Stimulated activated CD4-positive, alpha-beta T cell treated with anti-CD3 and anti-CD28 coated beads, TNF-alpha, amount 100 ng/mL, for 24 hours (primary cell): ENCODE measurements at regions not wholly inside any gene's neighbourhood (a gene's known extent, or its start where the extent isn't known, plus 50 kb on each side); places are given as distances from the start of the nearest gene placed in this dataset.
"Not testable (repeated sequence)": the region's sequence is repeated elsewhere in the genome, so short reads cannot be mapped to it uniquely, and the experiment has no call there.

Source experiments
- DNase-seq, 3 experiments: peaks; one replicate each; pipeline ENCODE4 v3.0.0-alpha.2; 2020; ENCODE audit warnings: low read depth in 3 of 3

GRCh38 chr7:114181280-114181679 is 233.3 kb upstream of the FOXP2 start:
- DNase-seq: no peak

- DNase-seq: no peak
Observed at GRCh38 chr7:114180556-114181266, 233.9 kb upstream of the FOXP2 start.

DNA sequence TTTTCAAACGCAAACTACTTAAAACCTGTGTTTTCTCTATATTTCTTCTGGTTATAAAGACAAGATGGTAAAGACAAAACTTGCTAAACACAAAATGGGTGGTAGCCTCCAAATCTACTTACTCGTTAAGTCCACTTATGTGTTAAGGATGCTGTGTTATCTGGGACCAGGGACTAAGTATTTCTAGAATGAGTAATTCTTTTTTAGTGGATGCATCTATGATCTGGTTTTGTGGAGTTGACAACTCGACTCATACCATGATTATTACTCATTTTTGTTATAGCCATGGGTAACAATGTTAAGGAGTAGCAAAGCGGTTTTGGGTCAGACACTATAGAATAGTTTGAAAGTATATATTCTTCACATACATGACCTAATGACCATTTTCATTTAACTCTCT is 239.5 kb upstream of the FOXP2 start:
- DNase-seq: no peak

- no peak for DNase-seq
Observed at GRCh38 chr7:114173170-114173890, 241.3 kb upstream of the FOXP2 start.

DNA sequence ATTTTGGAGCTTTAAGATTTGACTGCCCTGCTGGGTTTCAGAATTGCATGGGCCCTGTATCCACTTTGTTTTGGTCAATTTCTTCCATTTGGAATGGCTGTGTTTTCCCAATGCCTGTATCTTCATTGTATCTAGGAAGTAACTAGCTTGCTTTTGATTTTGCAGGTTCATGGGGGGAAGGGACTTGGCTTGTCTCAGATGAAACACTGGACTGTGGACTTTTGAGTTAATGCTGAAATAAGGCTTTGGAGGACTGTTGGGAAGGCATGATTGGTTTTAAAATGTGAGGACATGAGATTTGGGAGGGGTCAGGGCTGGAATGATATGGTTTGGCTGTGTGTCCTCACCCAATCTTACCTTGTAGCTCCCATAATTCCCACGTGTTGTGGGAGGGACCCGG is 245.2 kb upstream of the FOXP2 start:
- not testable (repeated sequence) for DNase-seq

- no peak for DNase-seq
Observed at GRCh38 chr7:114160925-114161324, 242.1 kb upstream of the PPP1R3A start.

- no peak for DNase-seq
Observed at GRCh38 chr7:114158854-114159253, 240.0 kb upstream of the PPP1R3A start.

- no peak for DNase-seq
Observed at GRCh38 chr7:114158275-114158674, 239.5 kb upstream of the PPP1R3A start.

GRCh38 chr7:114156178-114156577 is 237.4 kb upstream of the PPP1R3A start:
- no peak for DNase-seq

- no peak for DNase-seq
Observed at GRCh38 chr7:114155116-114156110, 236.6 kb upstream of the PPP1R3A start.

- no peak for DNase-seq
Observed at GRCh38 chr7:114153700-114154099, 234.9 kb upstream of the PPP1R3A start.

DNA sequence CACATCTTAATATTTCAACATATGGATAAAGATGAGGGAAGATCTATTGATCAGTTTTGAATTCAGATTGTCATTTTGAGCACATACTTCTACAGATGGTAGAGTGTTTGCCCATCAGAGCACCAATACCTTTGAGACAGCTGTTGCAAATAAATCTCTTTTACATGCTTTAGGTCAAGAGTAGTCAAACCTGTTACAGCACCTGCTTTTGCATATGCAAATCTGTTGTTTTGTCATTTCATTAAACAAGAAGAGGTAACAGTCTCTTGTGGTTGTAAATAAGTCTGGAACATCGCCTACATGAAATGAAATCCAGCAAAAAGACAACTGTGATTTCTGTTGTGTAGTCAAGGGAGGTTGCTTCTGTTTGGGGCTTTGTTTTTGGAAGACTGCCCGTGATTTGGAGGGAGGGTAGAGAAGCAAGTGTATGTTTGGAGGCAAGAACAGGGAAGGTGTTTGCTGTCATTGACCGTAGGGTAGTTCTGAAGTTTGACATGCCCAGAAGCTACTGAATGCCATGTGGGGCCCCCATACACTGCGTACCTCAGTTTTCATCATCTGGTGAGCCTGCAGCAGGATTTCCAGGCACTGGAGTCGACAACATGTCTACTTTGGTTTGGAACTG is 233.6 kb upstream of the PPP1R3A start:
- no peak for DNase-seq

DNA sequence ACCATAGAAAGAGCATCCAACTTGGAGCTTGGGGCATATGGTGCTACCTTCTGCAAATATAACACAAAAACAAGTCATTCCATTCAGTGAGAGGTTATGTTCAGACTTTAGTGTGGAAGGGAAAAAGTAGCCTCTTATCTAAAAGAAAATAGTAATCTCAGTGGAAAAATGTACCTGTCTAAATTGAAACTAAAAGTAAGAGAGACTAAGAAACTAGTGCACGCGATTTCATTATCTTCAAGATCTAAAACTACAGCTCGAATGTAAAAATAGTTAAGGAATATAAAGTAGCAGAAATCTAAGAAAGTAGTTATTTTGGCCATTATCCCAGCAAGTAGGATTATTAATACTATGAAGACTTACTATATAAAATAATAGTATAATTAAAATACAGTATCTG is 233.0 kb upstream of the PPP1R3A start:
- DNase-seq: no peak

GRCh38 chr7:114150689-114151088 is 231.9 kb upstream of the PPP1R3A start:
- DNase-seq: no peak

GRCh38 chr7:114148779-114149178 is 230.0 kb upstream of the PPP1R3A start:
- DNase-seq: no peak

DNA sequence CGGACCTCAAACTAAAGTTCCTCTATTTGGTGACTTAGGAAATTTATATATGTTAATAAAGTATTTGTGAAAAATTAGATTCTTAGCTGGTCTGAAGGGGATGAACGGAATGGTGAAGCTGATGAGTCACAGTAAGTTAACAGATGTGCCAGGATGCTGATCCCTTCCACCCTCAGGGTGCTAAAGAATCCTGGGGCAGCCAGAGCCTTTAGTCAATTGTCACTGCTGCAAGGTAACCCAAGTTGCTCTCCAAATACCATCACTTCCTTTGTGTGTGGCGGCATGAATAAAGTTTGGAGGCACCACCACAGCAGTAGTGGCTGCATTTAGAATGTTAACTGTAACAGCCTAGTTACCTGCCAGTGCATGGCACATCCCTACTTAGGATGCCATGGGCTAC is 222.6 kb upstream of the PPP1R3A start:
- no peak for DNase-seq

GRCh38 chr7:114140561-114140960 is 221.8 kb upstream of the PPP1R3A start:
- DNase-seq: no peak

- not testable (repeated sequence) for DNase-seq
Observed at GRCh38 chr7:114139690-114140089, 220.9 kb upstream of the PPP1R3A start.

- DNase-seq: no peak
Observed at GRCh38 chr7:114138587-114138986, 219.8 kb upstream of the PPP1R3A start.

DNA sequence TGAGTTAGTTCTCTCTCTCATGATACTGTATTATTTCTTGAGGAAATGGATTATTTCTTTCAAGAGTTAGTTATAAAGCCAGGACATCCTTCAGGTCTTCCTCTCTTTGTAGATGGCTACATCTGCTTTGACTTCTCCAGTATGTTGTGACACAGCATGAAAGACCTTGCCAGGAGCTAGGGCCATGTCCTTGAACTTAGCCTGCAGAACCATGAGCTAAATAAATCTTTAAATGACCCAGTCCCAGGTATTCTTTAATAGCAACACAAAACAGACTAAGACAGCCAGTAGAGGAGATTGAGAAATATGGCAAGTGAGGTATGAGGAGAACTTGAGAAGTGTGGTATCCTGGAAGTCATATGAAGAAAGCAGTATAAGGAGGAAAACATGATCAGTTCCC is 214.9 kb upstream of the PPP1R3A start:
- no peak for DNase-seq

GRCh38 chr7:114130866-114131265 is 212.1 kb upstream of the PPP1R3A start:
- no peak for DNase-seq

- DNase-seq: no peak
Observed at GRCh38 chr7:114128880-114129279, 210.1 kb upstream of the PPP1R3A start.
